Renal pelvis (tissue), 1 donor: ENCODE measurements at regions not wholly inside any gene's neighbourhood (a gene's known extent, or its start where the extent isn't known, plus 50 kb on each side); places are given as distances from the start of the nearest gene placed in this dataset.
"Not testable (repeated sequence)": the region's sequence is repeated elsewhere in the genome, so short reads cannot be mapped to it uniquely, and the experiment has no call there.

ENCODE experiments used
- DNase-seq: peaks from one replicate; pipeline ENCODE4 v3.0.0-alpha.2; 2013

GRCh38 chr4:170697045-170697444 is 607.3 kb upstream of the AADAT start:
- no peak for DNase-seq

- no peak for DNase-seq
These were observed 601.4 kb upstream of the AADAT start for GRCh38 chr4:170691168-170691567.

- DNase-seq, result no peak
These were observed 598.0 kb upstream of the AADAT start for GRCh38 chr4:170687751-170688150.

- DNase-seq, result not testable (repeated sequence)
These were observed 595.9 kb upstream of the AADAT start for GRCh38 chr4:170685701-170686100.

- DNase-seq, result no peak
These were observed 593.0 kb upstream of the AADAT start for GRCh38 chr4:170682558-170683294.

GRCh38 chr4:170682087-170682486 is 592.3 kb upstream of the AADAT start:
- DNase-seq, result not testable (repeated sequence)

GRCh38 chr4:170675568-170676262 is 586.0 kb upstream of the AADAT start:
- DNase-seq, result peak; percentile 8

GRCh38 chr4:170674176-170674575 is 584.4 kb upstream of the AADAT start:
- no peak for DNase-seq

- DNase-seq, result no peak
These were observed 582.7 kb upstream of the AADAT start for GRCh38 chr4:170672381-170672965.

GRCh38 chr4:170671171-170671570 is 581.4 kb upstream of the AADAT start:
- DNase-seq, result no peak

GRCh38 chr4:170667814-170668213 is 578.1 kb upstream of the AADAT start:
- no peak for DNase-seq

GRCh38 chr4:170666909-170667308 is 577.2 kb upstream of the AADAT start:
- no peak for DNase-seq

GRCh38 chr4:170662250-170662649 is 572.5 kb upstream of the AADAT start:
- no peak for DNase-seq

GRCh38 chr4:170657761-170658160 is 568.0 kb upstream of the AADAT start:
- no peak for DNase-seq

GRCh38 chr4:170656506-170656905 is 566.8 kb upstream of the AADAT start:
- DNase-seq, result no peak

GRCh38 chr4:170652571-170652970 is 562.8 kb upstream of the AADAT start:
- DNase-seq, result no peak

- DNase-seq, result no peak
These were observed 562.0 kb upstream of the AADAT start for GRCh38 chr4:170651786-170652185.

GRCh38 chr4:170627418-170627817 is 537.7 kb upstream of the AADAT start:
- no peak for DNase-seq

- no peak for DNase-seq
These were observed 534.1 kb upstream of the AADAT start for GRCh38 chr4:170623899-170624298.

- no peak for DNase-seq
These were observed 520.7 kb upstream of the AADAT start for GRCh38 chr4:170610434-170610833.

GRCh38 chr4:170599894-170600293 is 510.1 kb upstream of the AADAT start:
- DNase-seq, result no peak

GRCh38 chr4:170591076-170591475 is 501.3 kb upstream of the AADAT start:
- DNase-seq, result no peak

- peak; percentile 10 for DNase-seq
These were observed 499.9 kb upstream of the AADAT start for GRCh38 chr4:170589597-170590191.
